CD4-positive, alpha-beta T cell treated with Interleukin-21 for 1 hour (primary cell): ENCODE measurements at regions not wholly inside any gene's neighbourhood (a gene's known extent, or its start where the extent isn't known, plus 50 kb on each side); places are given as distances from the start of the nearest gene placed in this dataset.

Experiments used
- DNase-seq: peaks from one replicate; pipeline ENCODE4 v3.0.0-alpha.2; 2020

- no peak for DNase-seq
These were observed 554.4 kb upstream of the LRRTM1 start for GRCh38 chr2:80858965-80859364.

GRCh38 chr2:80856227-80856626 is 551.7 kb upstream of the LRRTM1 start:
- DNase-seq: no peak

DNA sequence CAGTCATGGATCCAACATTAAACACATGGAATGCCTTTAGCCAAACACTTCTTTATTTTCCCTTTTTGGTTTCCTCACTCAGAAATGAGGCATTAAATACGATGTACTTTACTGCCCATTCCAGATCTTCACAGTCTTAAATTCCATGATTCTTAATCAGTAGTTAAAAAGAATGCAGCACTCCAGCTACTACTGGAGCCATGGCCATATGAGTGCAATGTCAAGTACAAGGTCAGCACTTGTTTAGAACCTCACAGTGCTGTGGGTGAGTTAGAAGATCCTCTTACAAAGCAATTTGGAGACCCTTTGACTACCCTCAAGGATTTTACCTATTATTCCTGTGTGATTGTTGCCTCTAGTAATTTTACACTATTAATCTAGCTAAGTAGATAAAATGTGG is 550.3 kb upstream of the LRRTM1 start:
- DNase-seq: no peak

DNA sequence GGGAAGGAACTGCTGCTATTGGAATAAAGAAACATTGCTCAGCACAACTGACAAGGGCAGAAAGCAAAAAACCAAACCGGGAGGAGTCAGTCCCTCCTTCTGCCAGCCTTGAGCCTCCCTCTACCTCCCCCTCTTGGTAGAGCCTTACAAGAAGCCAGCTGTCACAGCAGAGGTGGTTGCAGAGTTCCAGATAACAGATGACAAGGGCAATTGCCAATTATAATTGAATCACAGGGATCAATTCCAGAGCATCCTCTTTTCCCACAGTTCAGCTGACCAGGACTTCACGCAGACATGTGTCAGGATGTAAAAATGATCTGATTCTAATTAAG is 548.2 kb upstream of the LRRTM1 start:
- no peak for DNase-seq

GRCh38 chr2:80852079-80852807 is 547.7 kb upstream of the LRRTM1 start:
- DNase-seq: no peak

DNA sequence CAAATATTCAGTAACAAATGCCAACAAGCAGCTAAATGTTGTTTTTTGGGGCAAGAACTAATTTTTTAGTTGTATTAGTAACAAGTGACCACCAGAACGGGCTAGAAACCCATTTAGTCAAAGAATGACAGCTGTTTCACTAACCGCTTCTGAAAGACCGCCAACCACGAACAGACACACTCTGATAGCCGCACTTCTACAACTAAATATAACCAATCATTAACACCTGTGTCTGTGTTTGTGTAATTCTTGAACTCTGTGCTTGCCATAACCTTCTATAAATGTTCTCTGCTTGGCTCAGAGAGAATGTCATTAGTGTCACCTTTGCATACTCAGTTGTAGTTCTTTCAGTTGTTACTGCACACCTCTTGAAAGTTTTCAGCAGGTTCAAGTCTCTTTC is 526.3 kb upstream of the LRRTM1 start:
- DNase-seq: no peak

DNA sequence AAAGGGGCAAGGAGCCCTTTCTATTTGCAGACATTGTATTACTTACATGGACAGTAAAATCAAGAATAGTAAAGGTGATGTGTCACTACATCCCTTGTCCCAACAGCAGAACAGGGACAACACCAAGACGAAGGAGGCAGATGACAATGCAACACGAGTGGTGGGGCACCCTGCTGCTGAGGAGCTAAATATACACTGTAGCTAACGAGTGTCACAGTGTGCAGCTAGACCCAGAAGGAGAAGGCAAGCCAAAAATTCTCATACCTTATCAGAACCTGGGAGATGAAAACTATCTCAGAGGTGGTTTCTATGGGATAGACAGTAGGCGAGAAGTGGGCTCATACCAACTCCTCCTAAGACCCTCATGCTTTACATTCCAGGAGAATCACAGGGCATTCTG is 518.4 kb upstream of the LRRTM1 start:
- DNase-seq: no peak

GRCh38 chr2:80815259-80815658 is 510.7 kb upstream of the LRRTM1 start:
- DNase-seq: no peak

GRCh38 chr2:80786584-80786983 is 482.0 kb upstream of the LRRTM1 start:
- DNase-seq: no peak

DNA sequence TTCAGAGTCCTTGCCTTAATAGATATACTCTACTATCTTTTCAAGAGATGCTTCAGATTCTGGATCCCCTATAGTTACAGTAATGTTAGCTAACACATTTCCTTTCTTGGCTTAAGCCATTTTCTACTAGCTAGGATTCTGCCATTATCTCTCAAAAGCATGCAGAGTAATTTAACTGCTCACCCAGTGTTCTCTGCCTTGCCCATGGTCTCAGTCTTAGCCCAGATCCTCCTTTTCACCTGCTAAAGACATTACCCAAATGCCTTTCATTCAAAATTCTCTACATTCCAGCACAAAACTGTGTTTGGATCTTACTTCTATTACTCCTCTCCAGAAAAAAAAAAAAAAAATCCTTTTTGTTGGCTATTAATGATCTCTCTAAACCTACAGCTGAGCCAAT is 474.2 kb upstream of the LRRTM1 start:
- no peak for DNase-seq

GRCh38 chr2:80748592-80748991 is 444.0 kb upstream of the LRRTM1 start:
- no peak for DNase-seq

DNA sequence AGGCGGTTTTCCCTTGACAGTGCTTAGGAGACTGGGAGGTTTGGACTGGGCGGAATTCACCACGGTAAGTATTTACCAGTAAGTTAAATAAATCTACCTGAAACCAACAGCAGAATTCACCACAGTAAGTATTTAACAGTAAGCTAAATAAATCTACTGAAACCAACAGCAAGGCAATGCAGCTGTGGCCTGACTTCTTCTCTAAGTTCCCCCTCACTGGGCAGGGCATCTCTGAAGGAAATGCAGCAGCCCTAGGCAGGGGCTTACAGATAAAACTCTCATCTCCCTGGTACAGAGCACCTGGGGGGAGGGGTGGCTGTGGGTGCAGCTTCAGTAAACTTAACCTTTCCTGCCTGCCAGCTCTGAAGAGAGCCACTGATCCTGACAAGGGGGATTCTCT is 432.5 kb upstream of the LRRTM1 start:
- DNase-seq: no peak

GRCh38 chr2:80725001-80725400 is 420.4 kb upstream of the LRRTM1 start:
- DNase-seq: no peak

DNA sequence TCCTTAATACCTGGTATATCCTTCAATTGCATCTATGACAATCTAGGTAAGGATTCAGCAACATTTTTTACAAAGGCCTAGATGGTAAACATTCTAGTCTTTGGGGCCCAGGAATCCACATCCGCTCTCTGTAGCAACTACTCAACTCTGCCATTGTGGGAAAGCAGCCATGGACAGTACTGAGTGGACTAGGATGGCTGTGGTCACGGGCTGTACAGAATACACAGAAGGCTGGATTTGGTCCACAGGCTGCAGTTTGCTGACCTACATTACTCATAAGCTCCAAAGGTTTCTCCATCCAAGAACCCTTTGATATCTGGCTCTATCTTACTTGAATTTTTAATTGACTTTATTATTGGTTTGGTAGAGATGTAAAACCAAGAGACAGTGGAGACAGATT is 418.3 kb upstream of the LRRTM1 start:
- no peak for DNase-seq

DNA sequence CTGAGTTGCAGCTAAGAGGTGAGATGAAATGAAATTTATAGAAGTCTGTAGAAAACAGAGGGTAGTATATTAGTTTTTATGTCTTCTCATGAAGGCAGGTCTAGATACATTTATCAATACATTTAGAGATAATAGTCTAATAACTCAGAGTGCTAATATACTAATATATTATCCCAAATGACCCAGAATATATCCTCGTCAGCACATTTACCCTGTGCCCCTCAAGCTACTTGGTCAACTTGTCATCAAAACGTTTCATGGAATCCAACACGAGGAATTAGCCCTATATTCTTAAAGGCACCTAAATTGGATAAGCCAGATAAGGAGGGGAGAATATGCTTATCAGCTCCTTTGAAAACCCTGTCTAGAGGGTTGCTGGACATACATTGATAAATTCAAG is 415.1 kb upstream of the LRRTM1 start:
- DNase-seq: no peak

GRCh38 chr2:80715433-80715832 is 410.9 kb upstream of the LRRTM1 start:
- no peak for DNase-seq

- no peak for DNase-seq
These were observed 407.4 kb upstream of the LRRTM1 start for GRCh38 chr2:80711915-80712314.

- DNase-seq: no peak
These were observed 402.4 kb upstream of the LRRTM1 start for GRCh38 chr2:80706951-80707350.

GRCh38 chr2:80706541-80706940 is 402.0 kb upstream of the LRRTM1 start:
- no peak for DNase-seq

DNA sequence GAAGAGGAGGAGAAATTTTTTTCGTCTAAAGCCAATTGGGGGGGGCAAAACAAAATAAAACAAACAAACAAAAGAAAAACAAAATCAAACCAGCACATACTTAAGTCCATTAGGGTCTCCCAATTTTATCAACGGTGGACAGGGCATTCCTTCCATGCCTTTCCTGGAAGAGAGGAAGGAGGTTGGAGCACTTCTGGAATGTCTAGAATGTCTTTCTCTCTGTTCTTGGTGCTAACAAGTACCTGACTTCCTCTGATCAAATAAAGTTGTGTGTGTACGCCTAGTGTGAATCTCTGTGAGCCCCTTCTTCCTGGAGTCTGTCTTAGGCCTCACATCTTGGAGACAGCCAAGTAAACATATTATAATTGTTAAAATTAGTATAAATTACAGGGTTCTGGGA is 399.0 kb upstream of the LRRTM1 start:
- no peak for DNase-seq

DNA sequence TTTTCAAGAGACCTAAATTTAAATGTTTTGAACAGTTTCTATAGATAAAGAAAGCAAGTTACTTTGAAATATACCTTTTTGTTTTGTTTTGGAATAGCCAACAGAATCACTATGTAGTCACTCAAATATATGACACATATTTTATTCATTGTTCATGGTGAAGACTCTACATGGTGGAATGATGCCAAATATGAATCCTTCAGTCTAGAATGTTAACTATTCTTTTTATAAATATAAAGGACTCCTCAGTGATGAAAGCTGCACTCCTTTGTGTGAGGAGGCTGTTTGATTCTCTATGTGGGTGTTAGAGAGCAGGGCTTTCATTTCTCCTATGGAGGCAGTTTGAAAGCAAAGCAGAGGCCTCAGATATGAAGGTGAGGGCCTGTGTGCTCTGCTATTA is 396.4 kb upstream of the LRRTM1 start:
- DNase-seq: no peak
